H9 (cell line): ENCODE measurements at regions not wholly inside any gene's neighbourhood (a gene's known extent, or its start where the extent isn't known, plus 50 kb on each side); places are given as distances from the start of the nearest gene placed in this dataset.

Experiments
- DNase-seq: peaks from one replicate; pipeline ENCODE4 v3.0.0-alpha.2; 2017
- H2AFZ ChIP-seq: one replicate; pipeline ENCODE4 v1.6.1; 2013; ENCODE audit warnings: mild to moderate bottlenecking, low read length, control low read depth, moderate library complexity
- H2AK5ac ChIP-seq: 2 replicates; pipeline ENCODE4 v1.6.1; 2013; ENCODE audit warnings: low read length, control low read depth, mixed read lengths; ENCODE audit not compliant: insufficient read length
- H2BK120ac ChIP-seq: one replicate; pipeline ENCODE4 v1.6.1; 2013; ENCODE audit warnings: low read depth, mild to moderate bottlenecking, low read length, control low read depth, inconsistent platforms; ENCODE audit not compliant: poor library complexity, severe bottlenecking
- H2BK12ac ChIP-seq: 2 replicates; pipeline ENCODE4 v1.6.1; 2013; ENCODE audit warnings: low read length, control low read depth, mixed read lengths, low read depth; ENCODE audit not compliant: insufficient read length
- H2BK15ac ChIP-seq: 2 replicates; pipeline ENCODE4 v1.6.1; 2013; ENCODE audit warnings: low read depth, low read length, control low read depth
- H2BK20ac ChIP-seq: one replicate; pipeline ENCODE4 v1.6.1; 2013; ENCODE audit warnings: low read depth, mild to moderate bottlenecking, low read length, control low read depth, inconsistent platforms; ENCODE audit not compliant: poor library complexity, severe bottlenecking
- H2BK5ac ChIP-seq: 2 replicates; pipeline ENCODE4 v1.6.1; 2013; ENCODE audit warnings: low read length, control low read depth, mixed read lengths; ENCODE audit not compliant: insufficient read length
- H3K14ac ChIP-seq: 2 replicates; pipeline ENCODE4 v1.6.1; 2013; ENCODE audit warnings: low read length, control low read depth; ENCODE audit not compliant: insufficient read depth
- H3K18ac ChIP-seq: 2 replicates; pipeline ENCODE4 v1.6.1; 2013; ENCODE audit warnings: low read depth, mild to moderate bottlenecking, mixed read lengths, low read length, control low read depth; ENCODE audit not compliant: insufficient read length
- H3K23ac ChIP-seq: 2 replicates; pipeline ENCODE4 v1.6.1; 2013; ENCODE audit warnings: low read length, control low read depth, mixed read lengths, low read depth; ENCODE audit not compliant: insufficient read length
- H3K23me2 ChIP-seq: 2 replicates; pipeline ENCODE4 v1.6.1; 2013; ENCODE audit warnings: low read depth, mild to moderate bottlenecking, mixed read lengths, low read length, control low read depth; ENCODE audit not compliant: insufficient read length, poor library complexity, severe bottlenecking
- H3K27ac ChIP-seq: 2 replicates; pipeline ENCODE4 v1.5.1; 2013; ENCODE audit warnings: low read length, control low read depth, mixed read lengths, low read depth; ENCODE audit not compliant: insufficient read length
- H3K27me3 ChIP-seq: 2 replicates; pipeline ENCODE4 v1.6.1; 2013; ENCODE audit warnings: low read length, control low read depth, inconsistent platforms; ENCODE audit not compliant: insufficient read depth
- H3K4ac ChIP-seq: 2 replicates; pipeline ENCODE4 v1.6.1; 2013; ENCODE audit warnings: low read depth, mild to moderate bottlenecking, control low read depth, inconsistent platforms, low read length, moderate library complexity
- H3K4me1 ChIP-seq: 2 replicates; pipeline ENCODE4 v1.6.1; 2013; ENCODE audit warnings: low read length, control low read depth, inconsistent platforms; ENCODE audit not compliant: insufficient read depth
- H3K4me2 ChIP-seq: 2 replicates; pipeline ENCODE4 v1.6.1; 2013; ENCODE audit warnings: low read length, control low read depth, mixed read lengths; ENCODE audit not compliant: insufficient read length, insufficient read depth
- H3K56ac ChIP-seq: 2 replicates; pipeline ENCODE4 v1.6.1; 2013; ENCODE audit warnings: low read depth, mild to moderate bottlenecking, mixed read lengths, low read length, control low read depth; ENCODE audit not compliant: insufficient read length
- H3K79me1 ChIP-seq: 2 replicates; pipeline ENCODE4 v1.6.1; 2013; ENCODE audit warnings: low read depth, mild to moderate bottlenecking, moderate library complexity, low read length, control low read depth, inconsistent platforms; ENCODE audit not compliant: insufficient read depth, poor library complexity, severe bottlenecking
- H3K79me2 ChIP-seq: 2 replicates; pipeline ENCODE4 v1.6.1; 2013; ENCODE audit warnings: low read length, control low read depth, inconsistent platforms; ENCODE audit not compliant: insufficient read depth
- H3K9ac ChIP-seq: 2 replicates; pipeline ENCODE4 v1.6.1; 2013; ENCODE audit warnings: low read length, control low read depth, mixed read lengths; ENCODE audit not compliant: insufficient read length; ENCODE audit errors: extremely low read depth
- H3K9me3 ChIP-seq: one replicate; pipeline ENCODE4 v1.6.1; 2013; ENCODE audit warnings: low read depth, low read length, inconsistent platforms; ENCODE audit not compliant: control insufficient read depth
- H3T11ph ChIP-seq: one replicate; pipeline ENCODE4 v1.6.1; 2013; ENCODE audit warnings: mild to moderate bottlenecking, low read length, control low read depth, inconsistent platforms
- H4K20me1 ChIP-seq: one replicate; pipeline ENCODE4 v1.6.1; 2013; ENCODE audit not compliant: control insufficient read depth, insufficient read length, insufficient read depth
- H4K5ac ChIP-seq: 2 replicates; pipeline ENCODE4 v1.6.1; 2013; ENCODE audit warnings: low read depth, mild to moderate bottlenecking, mixed read lengths, low read length, control low read depth; ENCODE audit not compliant: insufficient read length
- H4K8ac ChIP-seq: replicated peaks from 2 replicates; pipeline ENCODE4 v1.6.1; 2013; ENCODE audit warnings: low read length, control low read depth, mixed read lengths, low read depth; ENCODE audit not compliant: insufficient read length
- H4K91ac ChIP-seq: 2 replicates; pipeline ENCODE4 v1.6.1; 2013; ENCODE audit warnings: low read depth, mild to moderate bottlenecking, moderate library complexity, mixed read lengths, low read length, control low read depth; ENCODE audit not compliant: insufficient read length
- H3K27ac Mint-ChIP-seq, 3 experiments: 2 replicates in 2 of 3; 3 replicates in 1 of 3; pipeline ENCODE4 v1.8.0; 2020 to 2021; ENCODE audit warnings: mixed read lengths in 3 of 3, mild to moderate bottlenecking in 1 of 3, moderate library complexity in 1 of 3
- H3K27me3 Mint-ChIP-seq: 2 replicates; pipeline ENCODE4 v1.8.0; 2021; ENCODE audit warnings: low read depth, mild to moderate bottlenecking, moderate library complexity, mixed read lengths
- H3K36me3 Mint-ChIP-seq, 3 experiments: 2 replicates in 2 of 3; 3 replicates in 1 of 3; pipeline ENCODE4 v1.8.0; 2020 to 2021; ENCODE audit warnings: low read depth in 3 of 3, mixed read lengths in 3 of 3; ENCODE audit not compliant: insufficient read depth in 1 of 3
- H3K4me1 Mint-ChIP-seq, 2 experiments: 2 replicates each; pipeline ENCODE4 v1.8.0; 2020; ENCODE audit warnings: mixed read lengths in 2 of 2
- H3K4me3 Mint-ChIP-seq, 2 experiments: 2 replicates in 1 of 2; 3 replicates in 1 of 2; pipeline ENCODE4 v1.8.0; 2020 to 2021; ENCODE audit warnings: mild to moderate bottlenecking in 2 of 2, mixed read lengths in 2 of 2, moderate library complexity in 1 of 2
- H3K9me3 Mint-ChIP-seq, 2 experiments: 2 replicates in 1 of 2; 3 replicates in 1 of 2; pipeline ENCODE4 v1.8.0; 2020; ENCODE audit warnings: mild to moderate bottlenecking in 2 of 2, mixed read lengths in 2 of 2, moderate library complexity in 1 of 2
- CTCF ChIP-seq: fragments of 200-600 bp; sonication (generic); conservative IDR thresholded peaks from 3 replicates; pipeline ENCODE4 v1.8.0; 2021; ENCODE audit warnings: antibody characterized with exemption, mild to moderate bottlenecking
- WGBS: extraction: QIAGEN DNeasy Blood & Tissue Kit; methylation state at CpG from one replicate; pipeline ENCODE4 v1.1.7; 2013; ENCODE audit warnings: missing lambda C conversion rate, low lambda C conversion rate, mixed read lengths; ENCODE audit not compliant: insufficient read length; ENCODE audit errors: extremely low coverage; 5-methylcytosine and 5-hydroxymethylcytosine counted together

GRCh38 chr2:120947982-120948661 lies 212.5 kb downstream of the GLI2 start:
- Histone ChIP-seq H3K9me3 (no peaks in the 10 kb centered on the region), H2BK15ac (no peak overlapping the region), H4K91ac (no peak overlapping the region), H4K5ac (no peak overlapping the region), H3K27ac (no peak overlapping the region), H2BK5ac (no peak overlapping the region), H3K23ac (no peak overlapping the region), H3K14ac (no peak overlapping the region), H2BK12ac (no peak overlapping the region), H3K23me2 (no peaks in the 10 kb centered on the region), H3K4ac (no peak overlapping the region), H3K79me2 (no peaks in the 10 kb centered on the region), H3K4me2 (no peak overlapping the region), H3K18ac (no peak overlapping the region), H4K8ac (no peak overlapping the region), H3T11ph (no peak overlapping the region), H2BK120ac (no peak overlapping the region), H3K9ac (no peak overlapping the region), H3K4me1 (no peaks in the 10 kb centered on the region), H4K20me1 (no peaks in the 10 kb centered on the region), H3K79me1 (no peaks in the 10 kb centered on the region), H2BK20ac (no peak overlapping the region), H3K56ac (no peak overlapping the region), H2AK5ac (no peak overlapping the region), H2AFZ (no peak overlapping the region), H3K27me3 (no peaks in the 10 kb centered on the region)
- no peak for TF ChIP-seq CTCF
- Mint-ChIP-seq H3K27ac (no peak overlapping the region), H3K36me3 (peaks cover 3 to 13% (median 8%) of the 10 kb centered on the region in 3 experiments; a peak in 4 of 7 replicates), H3K9me3 (no peaks in the 10 kb centered on the region), H3K27me3 (no peaks in the 10 kb centered on the region), H3K4me1 (peaks cover 3 to 5% of the 10 kb centered on the region in 2 experiments; a peak in 2 of 4 replicates), H3K4me3 (no peak overlapping the region)
- no peak for DNase-seq
- WGBS: no CpG with 5 or more reads among the region's 10 CpGs
